NCI-H748 (cell line): ENCODE measurements at regions not wholly inside any gene's neighbourhood (a gene's known extent, or its start where the extent isn't known, plus 50 kb on each side); places are given as distances from the start of the nearest gene placed in this dataset.
A peak's percentile ranks its signal among the peaks of the same experiment; 100 is the strongest.
"Not testable (repeated sequence)": the region's sequence is repeated elsewhere in the genome, so short reads cannot be mapped to it uniquely, and the experiment has no call there.

Experiments used
- DNase-seq: peaks from one replicate; lab custom pipeline; 2025; ENCODE audit not compliant: unreplicated experiment; lab: John Stamatoyannopoulos, UW

DNA sequence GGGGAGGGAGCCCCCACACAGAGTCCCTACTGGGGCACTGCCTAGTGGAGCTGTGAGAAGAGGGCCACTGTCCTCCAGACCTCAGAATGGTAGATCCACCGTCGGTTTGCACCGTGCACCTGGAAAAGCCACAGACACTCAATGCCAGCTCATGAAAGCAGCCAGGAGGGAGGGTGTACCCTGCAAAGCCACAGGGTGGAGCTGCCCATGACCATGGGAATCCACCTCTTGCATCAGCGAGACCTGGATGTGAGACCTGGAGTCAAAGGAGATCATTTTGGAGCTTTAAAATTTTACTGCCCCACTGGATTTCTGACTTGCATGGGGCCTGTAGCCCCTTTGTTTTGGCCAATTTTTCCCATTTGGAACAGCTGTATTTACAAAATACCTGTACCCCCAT, 188.1 kb upstream of the IRX4 start:
- DNase-seq, result peak; percentile 51

DNA sequence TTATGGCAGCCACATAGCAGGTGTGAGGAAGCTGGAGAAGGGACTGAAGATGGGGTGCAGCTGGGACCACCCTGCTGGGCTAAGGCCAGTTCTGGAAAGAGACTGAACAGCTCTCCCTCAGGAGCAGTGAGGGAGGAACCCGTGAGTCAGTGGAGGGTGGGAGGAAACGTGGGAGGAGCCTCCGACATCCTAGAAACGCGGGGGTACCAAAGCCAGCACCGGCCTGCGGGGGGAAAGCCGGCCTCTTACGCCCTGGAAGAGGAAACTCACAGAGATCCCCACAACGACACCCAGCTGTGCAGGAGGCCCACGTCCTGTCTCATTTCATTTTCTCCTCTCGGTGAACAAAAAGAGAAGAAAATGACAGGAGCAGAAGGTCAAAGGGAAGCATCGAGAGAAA, 185.8 kb upstream of the IRX4 start:
- DNase-seq, result no peak

DNA sequence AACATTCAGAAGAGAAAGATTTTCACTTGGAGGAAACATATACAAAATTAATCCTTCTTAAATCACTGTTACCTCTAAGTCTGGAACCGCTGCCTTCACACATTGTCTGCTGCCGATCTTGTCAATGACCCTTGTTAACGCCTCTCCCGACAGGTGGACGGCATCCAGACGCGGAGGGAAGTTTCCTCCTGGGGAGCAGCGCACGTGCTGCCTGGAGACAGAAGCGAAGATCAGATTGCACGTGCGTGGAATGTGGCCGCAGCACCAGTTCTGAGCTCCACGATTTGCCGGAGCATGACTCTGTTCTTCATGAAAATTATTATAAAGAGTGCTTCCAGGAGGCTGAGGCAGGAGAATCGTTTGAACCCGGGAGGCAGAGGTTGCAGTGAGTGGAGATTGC, 183.6 kb upstream of the IRX4 start:
- DNase-seq, result peak; percentile 59

DNA sequence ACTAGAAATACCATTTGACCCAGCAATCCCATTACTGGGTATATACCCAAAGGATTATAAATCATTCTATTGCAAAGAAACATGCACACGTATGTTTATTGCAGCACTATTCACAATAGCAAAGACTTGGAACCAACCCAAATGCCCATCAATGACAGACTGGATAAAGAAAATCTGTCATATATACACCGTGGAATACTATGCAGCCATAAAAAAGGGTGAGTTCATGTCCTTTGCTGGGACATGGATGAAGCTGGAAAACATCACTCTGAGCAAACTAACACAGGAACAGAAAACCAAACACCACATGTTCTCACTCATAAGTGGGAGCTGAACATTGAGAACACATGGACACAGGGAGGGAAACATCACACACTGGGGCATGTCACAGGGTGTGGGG, 180.7 kb upstream of the IRX4 start:
- not testable (repeated sequence) for DNase-seq

DNA sequence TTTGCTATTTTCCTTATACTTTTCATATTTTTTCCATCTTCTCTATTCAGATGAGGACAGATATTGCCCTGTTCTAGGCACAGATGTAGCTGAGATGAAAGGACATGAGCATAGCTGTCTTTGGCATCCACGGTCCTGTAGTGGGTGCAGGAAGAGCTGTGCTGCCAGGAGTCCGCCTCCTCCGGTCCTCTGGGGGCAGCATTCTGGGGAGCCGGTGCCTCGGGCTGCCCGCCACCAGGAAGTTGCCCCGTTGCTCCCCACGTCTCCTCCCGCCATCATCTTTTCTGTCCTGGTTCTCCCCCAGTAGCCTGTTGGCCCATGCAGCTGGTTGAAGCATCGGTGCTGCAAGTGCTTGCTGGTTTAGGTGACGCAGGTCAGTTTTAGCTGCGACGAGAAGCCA, 170.0 kb upstream of the IRX4 start:
- no peak for DNase-seq

DNA sequence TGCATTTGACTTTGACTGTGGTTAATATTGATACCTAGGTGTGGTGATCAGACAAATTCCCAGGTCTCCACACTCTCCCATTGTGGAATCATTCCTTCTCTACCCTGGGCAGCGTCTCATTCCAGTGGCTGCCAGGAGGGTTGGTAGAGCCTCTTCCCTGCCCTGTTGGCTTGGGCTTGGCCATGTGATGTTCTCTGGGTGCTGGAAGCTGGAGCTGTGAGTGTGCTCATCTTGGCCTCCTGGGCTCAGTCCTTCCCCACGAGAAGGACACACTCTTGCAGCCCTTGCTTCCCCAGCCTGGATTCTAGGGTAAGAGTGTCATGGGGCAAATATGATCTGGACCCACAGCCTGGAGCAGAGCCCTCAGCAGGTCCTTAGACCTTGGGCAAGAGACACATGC, 167.2 kb upstream of the IRX4 start:
- no peak for DNase-seq

DNA sequence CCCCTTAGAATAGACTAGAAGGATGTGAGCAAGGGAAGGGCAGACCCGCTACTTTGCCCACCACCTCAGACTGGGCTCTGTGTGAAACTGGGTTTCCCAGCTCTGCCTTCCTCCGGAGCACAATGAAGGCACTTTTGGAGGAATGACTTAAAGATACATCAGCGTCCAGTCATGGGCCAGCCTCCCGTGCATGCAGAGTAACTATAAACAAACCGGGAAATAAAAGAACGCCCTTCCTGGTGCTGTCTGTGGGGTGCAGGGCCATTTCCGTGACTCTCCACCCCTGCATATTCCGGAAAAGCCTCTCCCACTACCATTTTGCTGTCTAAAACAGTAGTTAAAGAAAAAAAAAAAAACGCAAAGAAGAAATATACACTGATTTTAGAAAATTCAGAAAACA, 165.9 kb upstream of the IRX4 start:
- no peak for DNase-seq

DNA sequence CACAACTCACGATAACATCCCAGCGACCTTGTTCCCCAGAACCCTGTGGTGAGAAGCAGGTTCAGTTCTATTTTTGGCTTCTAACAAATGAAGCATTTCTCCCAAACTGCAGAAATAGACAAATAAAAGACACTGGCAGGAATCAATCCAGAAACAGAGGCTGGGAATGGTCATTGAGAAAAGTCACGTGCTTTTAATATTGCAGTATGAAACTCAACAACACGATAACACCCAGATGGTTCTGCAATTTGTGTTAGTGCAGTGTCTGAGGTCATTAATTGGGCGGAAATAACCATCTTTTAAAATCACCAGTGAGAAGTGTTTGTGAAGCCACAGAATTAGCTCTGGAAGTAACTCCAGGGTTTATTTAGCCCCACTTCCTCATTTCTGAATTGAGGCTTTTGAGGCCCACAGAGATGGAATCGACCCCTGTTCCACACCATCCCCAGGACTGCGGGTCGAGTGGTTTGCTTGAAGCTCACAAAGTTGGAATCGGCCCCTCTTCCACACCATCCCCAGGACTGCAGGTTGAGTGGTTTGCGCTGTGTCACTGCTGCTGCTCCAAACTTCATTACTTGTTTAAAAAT, 164.7 kb upstream of the IRX4 start:
- no peak for DNase-seq

DNA sequence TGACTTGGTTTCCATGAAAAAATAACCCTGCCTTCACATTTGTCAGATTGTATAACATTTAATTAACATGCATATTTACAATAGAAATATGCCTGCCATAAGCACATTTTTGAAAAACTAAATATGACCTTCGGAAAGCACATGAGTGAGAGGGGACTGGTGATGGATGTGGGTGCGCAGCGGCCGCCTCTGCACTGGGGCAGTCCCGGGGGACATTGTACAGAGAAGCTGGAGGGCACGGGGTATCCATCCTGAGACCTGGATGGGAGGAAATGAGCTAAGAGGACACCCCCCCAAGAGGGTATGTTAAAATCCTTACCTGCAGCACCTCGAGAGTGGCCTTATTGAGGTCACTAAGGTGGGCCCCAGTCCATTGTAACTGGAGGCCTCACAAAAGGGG, 161.3 kb upstream of the IRX4 start:
- DNase-seq, result no peak

DNA sequence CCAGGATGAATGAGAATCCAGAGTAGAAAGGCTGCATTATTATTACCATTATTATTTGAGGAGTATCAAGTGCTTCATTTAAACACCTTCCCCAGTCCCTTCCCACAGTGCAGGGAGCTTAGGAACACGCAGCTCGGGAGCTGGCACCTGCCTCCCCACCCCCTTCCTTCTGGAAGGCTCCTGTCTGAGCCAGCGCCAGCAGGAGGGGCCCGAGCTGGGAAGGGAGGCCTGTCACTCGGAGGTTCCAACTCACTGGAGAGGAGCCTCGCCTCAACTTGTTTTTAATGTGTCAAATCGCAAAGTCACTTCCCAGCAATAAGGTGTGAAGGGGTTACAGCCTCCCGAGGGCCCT, 156.4 kb upstream of the IRX4 start:
- peak; percentile 78 for DNase-seq

DNA sequence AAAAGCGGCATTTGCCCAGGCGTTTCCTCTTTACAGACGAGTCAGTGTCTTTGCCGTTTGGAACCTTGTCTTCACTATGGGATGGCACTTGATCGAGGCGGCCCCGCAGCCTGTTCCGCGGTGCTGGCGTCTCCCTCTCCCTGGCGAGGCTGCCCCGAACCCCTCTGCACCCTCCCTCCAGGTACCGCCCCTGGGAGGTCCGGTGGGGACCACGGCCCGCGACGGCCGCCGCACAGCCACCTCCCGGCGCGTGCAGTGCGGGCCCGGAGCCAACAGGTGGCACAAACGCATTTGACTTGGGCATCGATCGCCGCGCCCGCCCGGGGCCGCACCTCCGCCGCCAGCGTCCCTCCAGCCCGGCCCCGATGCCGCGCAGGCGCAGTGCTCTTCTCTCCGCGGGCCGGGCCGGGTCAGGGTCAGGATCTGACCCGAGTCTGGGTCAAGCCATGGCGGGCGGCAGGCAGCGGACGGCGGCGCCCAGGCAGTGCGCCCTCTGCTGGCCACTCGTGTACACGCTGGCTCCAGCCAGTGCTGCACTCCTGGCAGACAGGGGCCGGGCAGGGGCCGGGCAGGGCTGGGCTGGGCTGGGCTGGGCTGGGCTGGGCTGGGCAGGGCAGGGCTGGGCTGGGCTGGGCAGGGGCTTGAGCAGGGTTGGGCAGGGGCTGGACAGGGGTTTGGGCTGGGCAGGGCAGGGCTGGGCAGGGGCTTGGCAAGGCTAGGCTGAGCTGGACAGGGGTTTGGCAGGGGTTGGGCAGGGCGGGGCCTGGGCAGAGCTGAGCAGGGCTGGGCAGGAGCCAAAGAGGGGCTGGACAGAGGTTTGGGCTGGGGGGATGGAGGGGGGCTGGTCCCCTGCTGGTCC, 155.8 kb upstream of the IRX4 start:
- peak; percentile 93 for DNase-seq

DNA sequence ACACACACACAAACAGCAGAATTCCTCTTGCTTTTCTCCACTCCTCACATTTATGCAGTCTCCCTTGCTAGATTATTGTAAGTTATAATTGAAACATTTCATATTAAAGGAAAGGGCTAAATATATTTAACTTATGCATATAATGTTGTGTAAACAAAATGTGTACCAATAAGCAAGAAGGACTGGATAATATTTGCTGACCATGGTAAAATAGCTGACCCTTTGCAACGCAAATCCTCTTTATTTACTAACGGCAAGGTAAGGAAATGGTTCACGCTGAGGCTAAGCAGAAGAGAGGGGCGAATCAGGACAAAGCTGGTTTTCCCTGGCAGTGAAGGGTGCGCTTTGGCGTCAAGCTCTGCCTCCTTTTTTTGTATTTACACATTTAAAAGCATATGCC, 154.2 kb upstream of the IRX4 start:
- DNase-seq, result no peak

DNA sequence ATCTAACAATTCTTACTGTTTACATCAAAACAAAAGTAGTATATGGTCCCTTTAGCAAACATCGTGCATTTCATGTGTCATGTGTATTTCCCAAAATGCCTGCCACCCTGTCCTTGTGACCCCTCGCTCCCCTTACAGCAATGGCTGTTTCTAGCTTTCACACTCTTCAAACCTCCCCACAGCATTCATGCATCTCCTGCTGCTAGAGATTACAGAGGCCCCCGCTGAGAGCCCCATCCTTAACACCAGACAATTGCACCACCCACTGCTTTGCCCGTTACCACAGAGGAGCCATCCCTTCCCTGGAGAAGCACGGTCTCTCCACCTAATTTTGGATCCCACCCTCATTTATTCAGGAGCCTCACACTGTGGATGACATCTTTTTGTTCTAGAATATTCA, 149.7 kb upstream of the IRX4 start:
- no peak for DNase-seq

DNA sequence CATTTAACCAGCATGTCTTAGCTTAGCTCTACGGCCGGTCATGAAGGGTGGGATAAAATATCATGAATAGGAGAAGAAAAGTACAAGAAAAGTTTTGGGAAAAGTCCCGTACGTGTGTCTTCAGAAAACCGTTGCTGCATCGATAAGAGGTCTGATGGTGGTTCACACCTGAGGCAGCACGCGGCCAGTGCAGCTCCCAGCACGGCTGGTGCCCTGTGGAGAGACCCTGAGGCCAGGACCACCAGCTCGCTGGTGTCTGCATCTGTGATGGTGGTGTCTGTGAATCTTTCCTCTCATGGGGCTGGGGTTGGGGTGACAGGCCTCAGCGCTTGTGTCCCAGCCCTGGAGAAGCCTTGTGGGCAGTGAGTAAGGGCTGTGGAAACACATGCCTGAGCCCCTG, 148.9 kb upstream of the IRX4 start:
- DNase-seq, result no peak

DNA sequence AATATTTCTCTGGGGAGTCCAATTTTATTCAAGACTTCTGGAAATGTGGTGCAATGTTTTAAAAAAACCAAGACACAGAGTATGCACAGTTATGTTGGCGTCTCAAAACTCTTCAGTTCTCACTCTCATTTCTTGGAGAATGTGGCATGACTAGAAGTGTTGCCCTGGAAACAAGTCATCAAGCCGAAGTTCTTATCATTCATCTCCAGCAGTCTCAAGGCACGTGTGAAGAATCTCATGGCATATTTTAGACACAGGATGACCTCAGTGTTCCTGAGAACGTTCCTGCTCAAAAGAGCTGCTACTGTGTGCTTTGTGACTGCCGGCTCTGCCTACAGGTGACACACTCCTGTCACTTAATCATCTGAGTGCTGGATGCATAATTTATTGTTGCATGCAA, 147.4 kb upstream of the IRX4 start:
- DNase-seq, result no peak

DNA sequence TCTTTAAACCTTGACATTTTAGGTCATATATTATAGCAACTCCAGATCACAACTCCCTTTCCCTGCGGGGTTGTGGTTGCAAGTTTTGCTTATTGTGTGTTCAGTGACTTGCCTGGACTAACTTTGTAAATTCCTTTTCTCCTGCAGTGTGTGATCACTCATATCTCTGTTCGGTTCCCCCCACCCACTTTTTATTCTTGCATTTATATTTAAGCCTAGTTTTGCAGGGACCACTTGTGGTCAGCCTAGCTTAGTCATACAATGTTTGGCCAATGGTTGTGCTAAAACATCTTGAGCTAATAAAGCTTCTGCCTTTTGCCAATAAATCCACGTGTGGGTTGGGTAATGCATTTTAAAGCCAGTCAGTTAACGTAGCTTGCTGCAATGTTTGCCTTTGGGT, 146.5 kb upstream of the IRX4 start:
- DNase-seq, result no peak

DNA sequence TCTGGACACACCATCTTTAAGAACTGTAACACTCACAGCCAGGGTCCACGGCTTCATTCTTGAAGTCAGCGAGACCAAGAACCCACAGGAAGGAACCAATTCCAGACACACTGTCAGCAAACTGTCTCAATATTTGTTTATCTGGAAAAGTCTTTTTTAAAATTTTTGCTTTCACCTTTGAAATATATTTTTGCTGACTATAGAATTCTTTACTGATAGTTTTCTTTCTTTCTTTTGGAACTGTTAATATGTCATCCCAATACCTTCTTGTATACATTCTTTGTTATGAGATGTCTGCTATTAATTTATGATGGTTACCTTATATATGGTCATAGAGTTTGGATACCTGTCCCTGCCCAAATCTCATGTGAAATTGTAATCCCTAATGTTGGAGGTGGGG, 145.1 kb upstream of the IRX4 start:
- no peak for DNase-seq

DNA sequence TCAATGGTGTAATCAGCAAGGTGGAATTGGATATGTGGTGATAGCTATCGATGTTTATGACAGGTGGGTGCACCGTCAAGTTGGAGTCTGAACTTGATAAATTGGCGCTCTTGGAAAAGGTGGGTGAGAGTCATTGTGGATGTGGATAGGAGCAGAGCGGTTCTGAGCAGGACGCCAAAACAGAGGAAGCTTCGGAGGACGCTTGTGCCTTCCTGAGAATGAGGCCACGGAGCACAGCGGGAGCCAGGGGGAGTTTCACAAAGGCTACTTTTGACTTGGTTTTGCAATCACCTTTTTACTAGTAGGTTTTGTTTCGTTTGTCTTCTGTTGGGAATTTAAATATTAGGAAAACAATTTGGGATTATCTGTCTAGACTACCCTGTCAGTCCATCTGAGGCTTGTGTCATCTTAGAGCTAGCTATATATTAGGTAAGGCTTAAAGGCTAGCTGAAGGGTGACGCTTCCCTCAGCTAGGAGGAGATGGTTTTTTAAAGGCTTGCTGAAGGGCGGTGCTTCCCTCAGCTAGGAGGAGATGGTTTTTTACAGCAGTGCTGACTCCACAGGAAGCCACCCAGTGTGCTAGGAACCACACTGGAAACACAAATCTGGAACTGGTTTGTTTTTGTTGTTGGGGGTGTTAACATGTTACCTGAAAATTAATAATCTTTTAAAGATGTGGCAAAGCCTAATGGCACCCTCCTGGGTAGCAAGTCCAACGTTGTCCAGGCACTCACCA, 142.4 kb upstream of the IRX4 start:
- no peak for DNase-seq

DNA sequence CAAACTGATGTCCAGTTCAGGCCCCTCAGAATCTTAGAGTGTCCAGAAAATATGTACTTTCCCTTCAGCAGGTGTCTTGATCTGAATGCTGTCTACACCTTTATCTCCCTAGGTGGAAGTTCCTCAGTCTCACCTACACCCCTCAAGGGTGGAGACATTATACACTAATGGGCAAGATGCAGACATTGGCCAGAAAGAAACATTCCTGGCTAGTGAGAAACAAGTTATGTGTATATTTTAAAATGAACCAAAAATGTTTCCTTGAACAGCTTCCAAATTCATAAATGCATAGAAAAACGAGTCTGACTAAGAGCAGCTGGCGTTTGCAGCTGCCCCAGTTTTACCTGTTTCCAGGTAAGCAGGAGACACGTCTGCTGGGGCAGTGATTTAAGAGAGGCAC, 140.5 kb upstream of the IRX4 start:
- no peak for DNase-seq

DNA sequence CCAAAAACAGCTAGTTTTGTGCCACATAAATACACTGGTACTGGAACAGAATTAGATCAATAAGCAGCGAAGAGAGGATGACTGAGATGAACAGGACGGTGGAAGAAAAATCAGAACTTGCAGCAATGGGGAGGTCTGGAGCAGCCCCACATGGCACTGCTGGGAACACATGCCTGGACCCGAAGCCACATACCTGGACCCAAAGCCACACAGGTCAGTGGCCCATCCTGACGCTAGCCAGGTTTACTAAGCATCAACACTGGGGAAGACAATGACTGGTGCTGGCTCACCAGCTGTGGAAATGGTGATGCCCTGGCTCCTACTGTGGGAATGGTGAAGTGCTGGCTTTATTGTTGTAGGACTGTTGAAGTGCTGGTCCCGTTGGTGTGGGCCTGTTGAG, 139.7 kb upstream of the IRX4 start:
- no peak for DNase-seq

DNA sequence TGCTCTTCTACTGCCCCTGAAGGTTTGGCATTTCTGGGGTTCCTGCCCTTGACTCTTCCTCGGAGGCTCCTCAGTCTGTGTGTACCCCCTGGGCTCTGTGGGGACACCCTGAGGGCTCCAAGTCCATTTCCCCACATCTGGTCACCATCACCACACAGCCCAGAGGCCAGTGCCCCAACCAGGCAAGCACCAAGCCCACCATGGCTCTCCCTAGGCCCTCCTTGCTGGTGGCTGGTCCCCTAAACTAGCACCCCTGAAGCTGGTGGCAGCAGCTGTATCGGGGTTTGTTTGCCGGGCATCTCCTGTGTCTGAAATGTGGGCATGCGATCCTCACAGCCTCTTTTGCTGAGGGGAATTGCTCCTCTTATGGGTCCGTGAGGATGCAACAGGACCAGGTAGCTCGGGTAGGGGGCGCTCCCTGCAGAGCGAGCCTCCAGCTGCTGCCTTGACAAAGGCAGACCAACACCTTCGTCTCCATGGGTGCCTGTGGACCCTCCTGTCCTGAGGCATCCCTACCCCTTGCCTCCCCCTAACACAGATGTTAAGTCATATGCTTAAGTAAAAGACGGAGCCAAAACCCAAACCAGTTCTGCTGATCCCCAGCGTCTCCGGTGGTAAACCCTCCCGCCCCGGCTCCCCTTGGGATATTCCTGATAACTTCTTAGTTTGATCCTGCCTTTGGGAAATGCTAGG, 138.9 kb upstream of the IRX4 start:
- DNase-seq, result no peak

DNA sequence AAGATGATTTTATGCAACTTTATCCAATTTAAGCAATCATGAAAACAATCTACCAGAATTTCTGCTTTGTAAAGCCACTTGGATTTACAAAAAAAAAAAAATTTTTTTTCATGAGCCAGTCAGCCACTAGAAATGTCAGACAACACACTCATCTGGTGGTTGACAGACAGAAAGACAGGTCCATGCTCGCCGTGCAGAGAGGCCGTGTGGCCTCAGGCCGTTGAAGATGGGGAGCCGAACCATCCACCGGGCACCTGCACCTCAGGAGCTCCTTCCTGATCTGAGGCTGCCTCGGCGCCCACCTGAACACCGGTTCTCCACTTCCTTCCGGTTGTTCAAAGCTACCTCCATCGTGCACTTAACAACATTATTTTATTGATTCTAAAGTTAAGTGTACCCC, 138.0 kb upstream of the IRX4 start:
- DNase-seq, result no peak
